H1 (cell line): ENCODE measurements at regions not wholly inside any gene's neighbourhood (a gene's known extent, or its start where the extent isn't known, plus 50 kb on each side); places are given as distances from the start of the nearest gene placed in this dataset.

Source experiments
- PHF8 ChIP-seq: fragments of 200-600 bp; sonication (generic); conservative IDR thresholded peaks from 2 replicates; pipeline ENCODE4 v1.7.1; 2012; ENCODE audit warnings: low read depth, mild to moderate bottlenecking, inconsistent platforms, low read length, moderate library complexity
- RNF2 ChIP-seq: fragments of 200-900, 300-1000 bp; sonication (generic); IDR thresholded peaks from 2 replicates; pipeline ENCODE4 v1.7.1; 2016; ENCODE audit warnings: borderline replicate concordance, low read depth, mild to moderate bottlenecking, antibody characterized with exemption, low read length; ENCODE audit not compliant: poor library complexity, severe bottlenecking; ENCODE audit errors: missing control alignments
- SAP30 ChIP-seq: fragments of 300-600 bp; sonication (generic); IDR thresholded peaks from 2 replicates; pipeline ENCODE4 v1.7.1; 2012; ENCODE audit warnings: low read length, moderate library complexity, mild to moderate bottlenecking, inconsistent platforms; ENCODE audit not compliant: insufficient read depth, insufficient replicate concordance
- SP2 ChIP-seq: IDR thresholded peaks from 2 replicates; pipeline ENCODE4 v1.6.1; 2012; ENCODE audit warnings: mild to moderate bottlenecking, low read length, inconsistent platforms
- TEAD4 ChIP-seq: IDR thresholded peaks from 2 replicates; pipeline ENCODE4 v1.6.1; 2012; ENCODE audit warnings: low read depth, low read length, inconsistent platforms, mixed read lengths
- USF2 ChIP-seq: IDR thresholded peaks from 2 replicates; pipeline ENCODE4 v1.6.1; 2011; ENCODE audit warnings: low read length, improper control_type of control experiment

- TF ChIP-seq SP2 (no peak), SAP30 (no peak), TEAD4 (no peak), RNF2 (no peak), PHF8 (no peak), USF2 (no peak)
These were observed 131.2 kb upstream of the NLRP1 start (continued) for GRCh38 chr17:5715478-5715877.
